ENCODE measurements at regions not wholly inside any gene's neighbourhood (a gene's known extent, or its start where the extent isn't known, plus 50 kb on each side); places are given as distances from the start of the nearest gene placed in this dataset.

DNA sequence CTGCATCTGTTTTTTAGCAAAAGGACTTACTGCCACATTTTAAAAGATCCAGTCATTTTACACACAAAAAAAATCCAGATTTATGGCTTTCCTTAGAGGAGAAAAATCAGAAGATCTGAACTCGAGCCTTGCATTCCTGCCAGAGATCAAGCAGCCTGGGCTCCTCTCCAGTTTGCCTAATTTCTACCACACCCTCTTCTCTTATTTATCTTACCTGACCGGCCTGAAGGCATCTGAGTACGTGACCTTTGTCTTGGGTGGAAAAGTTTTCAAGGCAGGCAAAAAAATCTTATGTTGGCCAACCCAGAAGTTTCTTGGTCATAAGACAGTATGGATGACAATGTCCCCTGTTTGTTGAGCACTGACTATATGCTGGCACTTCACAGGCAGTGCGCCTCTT lies 60.3 kb downstream of the CHRD start:
- Histone ChIP-seq H3K27ac (no peak overlapping the region), H3K4me1 (ENCODE audit: control insufficient read depth in 1 of 2, low read depth in 2 of 2) (no peaks in the 10 kb centered on the region), H3K9me3 (peaks cover 5% of the 10 kb centered on the region), H3K36me3 (no peaks in the 10 kb centered on the region), H3K4me3 (no peak overlapping the region), H3K27me3 (replicated peaks; ENCODE audit: insufficient read depth) (no peaks in the 10 kb centered on the region)
- no peak for ATAC-seq (ENCODE audit: insufficient number of reproducible peaks, low FRiP score, low read depth)
- no peak for DNase-seq (ENCODE audit: low spot score)
- TF ChIP-seq, protein P1, sequence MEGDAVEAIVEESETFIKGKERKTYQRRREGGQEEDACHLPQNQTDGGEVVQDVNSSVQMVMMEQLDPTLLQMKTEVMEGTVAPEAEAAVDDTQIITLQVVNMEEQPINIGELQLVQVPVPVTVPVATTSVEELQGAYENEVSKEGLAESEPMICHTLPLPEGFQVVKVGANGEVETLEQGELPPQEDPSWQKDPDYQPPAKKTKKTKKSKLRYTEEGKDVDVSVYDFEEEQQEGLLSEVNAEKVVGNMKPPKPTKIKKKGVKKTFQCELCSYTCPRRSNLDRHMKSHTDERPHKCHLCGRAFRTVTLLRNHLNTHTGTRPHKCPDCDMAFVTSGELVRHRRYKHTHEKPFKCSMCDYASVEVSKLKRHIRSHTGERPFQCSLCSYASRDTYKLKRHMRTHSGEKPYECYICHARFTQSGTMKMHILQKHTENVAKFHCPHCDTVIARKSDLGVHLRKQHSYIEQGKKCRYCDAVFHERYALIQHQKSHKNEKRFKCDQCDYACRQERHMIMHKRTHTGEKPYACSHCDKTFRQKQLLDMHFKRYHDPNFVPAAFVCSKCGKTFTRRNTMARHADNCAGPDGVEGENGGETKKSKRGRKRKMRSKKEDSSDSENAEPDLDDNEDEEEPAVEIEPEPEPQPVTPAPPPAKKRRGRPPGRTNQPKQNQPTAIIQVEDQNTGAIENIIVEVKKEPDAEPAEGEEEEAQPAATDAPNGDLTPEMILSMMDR (IDR thresholded peaks at IDR 0.05) = no peak

DNA sequence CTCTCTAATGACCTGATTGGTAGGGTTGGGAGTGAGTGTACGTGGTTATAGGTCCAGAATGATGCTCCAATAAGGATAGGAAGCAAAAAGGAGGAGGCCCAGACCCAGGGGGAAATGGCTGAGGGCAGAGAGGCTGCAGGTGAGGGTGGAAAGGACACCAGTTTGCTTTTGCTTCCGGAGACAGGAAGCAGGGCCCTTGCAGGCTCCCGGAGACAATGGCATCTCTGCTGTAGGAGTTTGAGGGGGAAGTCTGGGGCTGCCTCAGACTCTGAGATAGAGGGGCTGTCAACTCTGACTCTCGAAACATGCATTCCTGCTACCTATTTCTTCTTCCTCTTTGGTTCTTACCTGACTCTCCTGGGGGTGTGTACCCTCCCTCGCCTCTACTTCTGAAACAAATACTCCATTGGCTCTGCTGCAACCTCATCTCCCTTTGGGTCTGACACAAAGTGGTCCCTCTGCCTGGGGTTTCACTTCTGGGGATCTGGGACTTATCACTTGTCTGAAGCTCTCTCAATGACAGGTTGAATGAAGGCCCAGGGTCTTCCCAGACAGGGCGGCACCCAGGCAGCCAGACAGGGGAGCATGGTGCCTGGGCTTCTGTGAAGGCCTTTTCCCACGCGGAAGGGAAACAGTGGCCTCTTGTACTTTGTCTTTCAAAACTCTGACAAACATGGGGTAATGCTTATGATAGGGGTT lies 61.5 kb downstream of the CHRD start:
- DNase-seq (ENCODE audit: low spot score) (no peak), ATAC-seq (ENCODE audit: insufficient number of reproducible peaks, low FRiP score, low read depth) (no peak)
- no peaks in the 10 kb centered on the region for H3K27me3 ChIP-seq (replicated peaks; ENCODE audit: insufficient read depth)
- TF ChIP-seq, protein P1 (IDR thresholded peaks at IDR 0.05) = no peak
- H3K9me3 ChIP-seq = peaks cover 5% of the 10 kb centered on the region
- no peaks in the 10 kb centered on the region for H3K4me1 ChIP-seq (ENCODE audit: control insufficient read depth in 1 of 2, low read depth in 2 of 2)
- no peak overlapping the region for H3K4me3 ChIP-seq
- no peaks in the 10 kb centered on the region for H3K36me3 ChIP-seq
- no peak overlapping the region for H3K27ac ChIP-seq

- DNase-seq (ENCODE audit: low spot score) = no peak
- TF ChIP-seq, protein P1 (IDR thresholded peaks at IDR 0.05) = no peak
- Histone ChIP-seq H3K4me3 (no peak overlapping the region), H3K9me3 (peaks cover 2% of the 10 kb centered on the region), H3K4me1 (ENCODE audit: control insufficient read depth in 1 of 2, low read depth in 2 of 2) (no peaks in the 10 kb centered on the region), H3K27me3 (replicated peaks; ENCODE audit: insufficient read depth) (no peaks in the 10 kb centered on the region), H3K36me3 (no peaks in the 10 kb centered on the region), H3K27ac (no peak overlapping the region)
- ATAC-seq (ENCODE audit: insufficient number of reproducible peaks, low FRiP score, low read depth) = no peak
Measured at GRCh38 chr3:184443364-184443763, 63.5 kb downstream of the CHRD start.

DNA sequence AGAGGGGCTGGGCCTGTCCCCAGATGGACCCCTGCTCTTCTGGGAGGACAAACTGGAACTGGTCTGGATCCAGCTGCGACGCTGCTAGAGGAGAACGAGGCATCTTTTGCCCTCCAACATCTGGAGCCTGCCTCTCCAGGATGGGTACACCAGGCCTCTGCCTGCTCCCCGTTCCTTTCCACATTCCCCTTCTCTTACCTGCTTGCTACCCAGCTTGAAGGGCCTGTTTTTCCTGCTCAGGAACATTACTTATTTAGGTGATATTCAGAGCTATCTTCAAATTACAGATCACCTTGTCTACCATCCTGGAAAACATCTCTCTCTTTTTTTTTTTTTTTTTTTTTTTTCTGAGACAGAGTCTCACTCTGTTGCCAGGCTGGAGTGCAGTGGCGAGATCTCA lies 64.0 kb downstream of the CHRD start:
- ATAC-seq (ENCODE audit: insufficient number of reproducible peaks, low FRiP score, low read depth) = no peak
- TF ChIP-seq, protein P1 (IDR thresholded peaks at IDR 0.05) = no peak
- H3K36me3 ChIP-seq = no peaks in the 10 kb centered on the region
- no peak overlapping the region for H3K27ac ChIP-seq
- H3K4me3 ChIP-seq = no peak overlapping the region
- no peaks in the 10 kb centered on the region for H3K27me3 ChIP-seq (replicated peaks; ENCODE audit: insufficient read depth)
- DNase-seq (ENCODE audit: low spot score) = no peak
- H3K4me1 ChIP-seq (ENCODE audit: control insufficient read depth in 1 of 2, low read depth in 2 of 2) = no peaks in the 10 kb centered on the region
- H3K9me3 ChIP-seq = no peaks in the 10 kb centered on the region

DNA sequence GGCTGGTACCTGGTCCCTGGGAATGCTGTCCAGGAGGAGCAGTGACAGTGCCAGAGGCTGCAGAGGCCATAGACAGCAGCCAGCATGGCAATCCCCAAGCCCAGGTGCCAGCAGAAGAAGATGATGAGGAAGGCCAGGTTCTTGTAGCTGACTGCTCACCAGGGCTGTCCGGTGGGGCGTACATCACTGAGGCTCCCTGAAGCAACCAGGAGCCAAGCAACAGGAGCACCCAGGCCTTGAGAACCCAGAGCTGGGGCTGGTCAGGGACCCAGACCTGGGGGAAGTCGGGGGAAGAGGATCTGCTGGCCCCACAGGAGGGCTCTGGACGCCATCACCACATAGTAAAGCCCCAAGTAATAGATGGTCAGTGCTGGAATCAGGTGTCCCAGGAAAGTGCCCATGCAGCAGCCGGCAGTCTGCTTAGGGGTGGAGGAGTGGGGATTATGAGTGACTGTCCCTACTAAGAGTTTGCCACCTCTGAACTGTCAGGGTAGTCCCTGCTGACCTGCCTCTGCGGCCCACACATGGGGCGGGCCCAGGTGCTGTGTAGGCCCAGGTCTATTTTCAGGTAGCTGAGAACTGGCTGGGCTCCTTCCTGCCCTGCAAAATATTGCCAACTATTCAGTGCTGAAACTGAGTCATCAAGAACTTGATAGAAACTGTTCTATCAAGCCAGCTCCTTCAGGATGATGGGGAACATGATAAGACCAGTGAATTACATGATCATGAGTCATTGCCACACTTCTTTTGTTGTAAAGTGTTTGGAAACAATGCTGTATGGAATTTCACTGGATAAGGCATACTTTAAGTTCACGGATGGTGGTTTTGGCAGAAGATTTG lies 68.7 kb downstream of the CHRD start:
- ATAC-seq (ENCODE audit: insufficient number of reproducible peaks, low FRiP score, low read depth) = no peak
- H3K4me1 ChIP-seq (ENCODE audit: control insufficient read depth in 1 of 2, low read depth in 2 of 2) = no peaks in the 10 kb centered on the region
- DNase-seq (ENCODE audit: low spot score) = no peak
- no peak overlapping the region for H3K4me3 ChIP-seq
- no peaks in the 10 kb centered on the region for H3K27me3 ChIP-seq (replicated peaks; ENCODE audit: insufficient read depth)
- no peaks in the 10 kb centered on the region for H3K36me3 ChIP-seq
- no peaks in the 10 kb centered on the region for H3K9me3 ChIP-seq
- no peak overlapping the region for H3K27ac ChIP-seq
- TF ChIP-seq, protein P1 (IDR thresholded peaks at IDR 0.05) = no peak
